ENCODE measurements at regions not wholly inside any gene's neighbourhood (a gene's known extent, or its start where the extent isn't known, plus 50 kb on each side); places are given as distances from the start of the nearest gene placed in this dataset.

DNA sequence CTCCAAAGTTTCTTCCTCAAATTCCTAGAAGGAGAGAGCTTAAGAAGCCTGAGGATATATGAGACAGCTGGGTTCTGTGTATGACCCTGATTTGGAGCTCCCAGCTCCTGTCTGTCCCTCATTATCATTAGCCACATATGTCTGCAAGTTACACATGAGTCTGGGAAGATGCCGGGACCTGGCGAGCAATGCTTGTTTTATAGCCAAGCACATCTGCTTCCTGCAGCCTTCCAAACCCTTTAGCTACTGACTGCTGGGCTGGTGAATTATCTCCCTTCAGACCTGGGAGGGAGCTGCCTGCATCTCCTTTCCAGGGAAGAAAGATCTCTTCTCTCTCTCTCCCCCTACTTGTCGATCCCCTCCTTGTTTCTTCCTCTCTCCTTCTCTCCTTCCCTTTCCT is 556.7 kb upstream of the BOD1L1 start:
- peak; percentile 16 for DNase-seq

DNA sequence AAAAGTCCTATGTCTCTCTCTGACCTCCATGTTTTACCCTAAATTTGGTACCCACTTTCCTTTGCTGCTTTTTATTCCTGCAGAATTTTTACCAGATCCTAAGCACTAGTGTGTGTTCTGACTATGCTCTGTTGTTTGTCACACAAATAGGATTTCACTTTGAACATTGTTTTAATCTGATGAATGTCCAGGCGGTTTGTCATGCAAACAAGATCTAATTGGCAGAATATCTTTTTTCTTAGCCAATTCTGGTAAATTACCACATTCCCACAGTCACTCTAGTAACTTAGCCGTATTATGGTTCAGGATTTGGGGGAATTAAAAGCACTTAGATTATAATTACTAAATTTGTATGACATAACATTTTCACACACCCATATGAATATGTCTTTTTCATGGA is 557.2 kb upstream of the BOD1L1 start:
- DNase-seq, result no peak

DNA sequence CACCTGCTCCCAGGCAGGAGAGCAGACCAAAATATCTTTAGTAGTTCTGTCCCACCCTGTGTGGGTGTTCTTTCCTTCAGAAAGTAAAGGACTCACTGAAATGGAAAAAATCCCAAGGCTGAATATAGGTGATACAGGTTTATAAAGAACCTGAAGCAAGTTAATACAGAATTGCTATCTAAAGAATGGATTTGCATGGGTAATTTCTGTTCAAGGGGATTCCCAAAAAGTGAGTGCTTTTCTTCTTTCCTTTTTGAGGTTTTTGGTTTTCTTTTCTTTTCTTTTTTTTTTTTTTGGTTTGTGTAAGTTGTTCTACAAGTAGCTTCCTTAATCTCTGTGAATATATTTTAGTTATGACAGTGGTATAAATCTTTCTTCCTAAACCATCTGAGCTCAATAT is 560.7 kb upstream of the BOD1L1 start:
- no peak for DNase-seq

DNA sequence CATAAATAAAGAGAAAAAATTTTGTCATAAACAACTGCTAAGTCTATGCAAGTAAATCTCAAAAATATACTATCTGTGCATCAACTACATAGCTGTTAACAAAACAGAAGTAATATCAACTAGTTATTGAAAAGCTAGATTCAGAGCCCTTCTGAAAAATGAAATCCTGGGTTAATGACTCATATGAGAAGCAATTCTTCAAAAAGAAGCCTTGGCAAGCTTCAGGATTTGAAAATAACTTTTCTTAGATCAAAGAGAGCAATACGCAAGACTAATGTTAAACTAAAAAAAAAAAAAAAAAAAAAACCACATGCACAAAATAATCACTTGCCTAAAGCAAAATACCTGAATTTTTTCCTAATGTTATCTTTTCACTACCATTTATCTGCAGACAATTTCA is 566.1 kb upstream of the BOD1L1 start:
- no peak for DNase-seq

DNA sequence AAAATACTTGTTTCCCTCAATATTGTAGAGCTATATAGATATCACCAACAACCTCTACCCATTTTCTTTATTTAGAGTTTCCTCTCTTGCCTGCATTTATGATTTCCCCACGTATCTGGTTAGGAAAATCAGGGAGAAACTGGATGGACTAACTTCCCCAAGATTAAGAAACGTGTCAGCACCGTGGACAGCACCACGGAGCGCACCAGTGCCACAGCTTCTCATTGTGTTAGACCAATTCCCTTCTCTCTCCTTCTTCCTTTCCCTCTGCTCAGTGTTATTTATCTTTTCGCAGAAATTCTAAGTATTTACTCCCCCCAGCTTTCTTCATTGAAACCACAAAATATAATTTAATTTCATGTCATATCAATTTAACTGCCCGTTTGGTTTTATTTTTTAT is 568.6 kb upstream of the BOD1L1 start:
- DNase-seq, result peak; percentile 53

DNA sequence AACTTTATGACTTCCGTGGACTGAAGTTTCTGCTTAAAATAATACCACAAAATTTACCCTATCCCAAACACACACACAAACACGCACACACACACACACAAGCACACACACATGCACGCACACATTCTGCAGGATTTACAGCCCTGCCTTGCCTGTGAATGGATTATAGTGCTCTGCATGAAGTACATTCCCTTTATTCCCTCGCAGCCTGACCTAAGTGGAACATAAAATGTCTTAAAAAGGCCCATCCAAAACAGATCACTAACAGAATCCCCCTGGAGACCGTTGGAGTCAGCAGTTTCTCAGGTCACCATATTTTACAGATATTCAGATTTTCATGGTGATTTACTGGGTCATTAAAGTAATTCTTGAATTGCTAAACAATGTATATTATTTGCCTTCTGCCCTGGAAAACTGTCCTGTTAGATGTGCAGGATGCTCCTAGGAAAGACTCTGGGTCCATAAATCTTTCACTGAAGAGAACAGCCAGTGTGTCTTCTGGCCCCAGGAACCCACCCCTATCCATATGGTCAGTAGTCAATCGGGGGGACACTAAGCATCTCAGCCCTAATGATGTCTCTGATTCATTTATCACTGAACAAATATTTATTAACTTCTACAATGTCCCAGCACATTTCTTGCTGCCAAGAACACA is 587.7 kb upstream of the BOD1L1 start:
- no peak for DNase-seq

DNA sequence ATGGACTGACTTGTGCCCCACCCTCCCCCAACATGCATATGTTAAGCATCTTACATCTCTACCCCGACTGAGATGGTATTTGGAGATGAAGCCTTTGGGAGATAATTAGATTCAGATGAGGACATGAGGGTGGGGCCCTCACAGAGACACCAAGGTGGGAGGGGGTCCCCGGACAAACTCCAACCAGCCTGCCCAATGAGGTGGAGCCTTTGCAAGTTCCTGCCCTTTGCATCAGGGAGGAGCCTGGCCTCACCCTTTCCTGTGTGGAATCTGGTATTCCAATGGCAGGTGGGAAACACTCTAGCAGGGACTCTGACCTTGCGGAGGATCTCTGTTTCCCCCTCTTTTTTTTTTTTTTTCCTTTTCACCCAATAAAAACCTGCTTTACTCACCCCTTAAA is 589.9 kb upstream of the BOD1L1 start:
- DNase-seq, result no peak

DNA sequence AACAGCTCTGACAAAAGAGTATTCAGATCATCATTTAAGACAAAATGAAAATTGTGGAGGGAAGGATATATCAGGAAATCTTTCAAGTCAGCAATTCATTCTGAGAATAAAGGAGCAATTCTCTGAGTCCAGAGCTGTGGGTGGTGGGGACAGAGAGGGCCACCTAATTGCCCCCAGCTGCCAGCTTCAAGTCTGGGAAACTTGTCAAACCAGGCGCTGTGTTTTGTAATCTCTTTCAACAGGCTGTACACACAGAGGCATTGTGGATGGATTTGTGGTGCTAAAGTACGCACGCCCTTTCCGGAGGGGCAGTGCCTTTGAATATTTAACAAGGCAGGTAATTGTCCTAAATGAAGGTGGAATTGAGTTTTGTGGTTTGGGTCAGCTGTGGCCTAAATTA is 591.1 kb upstream of the BOD1L1 start:
- DNase-seq, result no peak

DNA sequence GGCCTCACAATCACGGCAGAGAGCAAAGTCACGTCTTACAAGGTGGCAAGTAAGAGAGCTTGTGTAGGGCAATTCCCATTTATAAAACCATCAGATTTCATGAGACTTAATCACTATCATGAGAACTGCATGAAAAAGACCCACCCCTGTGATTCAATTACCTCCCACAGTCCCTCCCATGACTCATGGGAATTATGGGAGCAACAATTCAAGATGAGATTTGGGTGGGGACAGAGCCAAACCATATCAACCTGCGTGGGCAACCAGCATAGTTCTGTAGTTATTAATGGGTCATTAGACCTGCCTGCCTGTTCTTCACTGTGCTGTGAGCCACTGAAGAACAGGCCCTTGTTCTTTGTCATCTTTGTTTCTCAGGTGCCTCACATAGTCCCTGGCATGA is 593.7 kb upstream of the BOD1L1 start:
- DNase-seq, result peak; percentile 0

DNA sequence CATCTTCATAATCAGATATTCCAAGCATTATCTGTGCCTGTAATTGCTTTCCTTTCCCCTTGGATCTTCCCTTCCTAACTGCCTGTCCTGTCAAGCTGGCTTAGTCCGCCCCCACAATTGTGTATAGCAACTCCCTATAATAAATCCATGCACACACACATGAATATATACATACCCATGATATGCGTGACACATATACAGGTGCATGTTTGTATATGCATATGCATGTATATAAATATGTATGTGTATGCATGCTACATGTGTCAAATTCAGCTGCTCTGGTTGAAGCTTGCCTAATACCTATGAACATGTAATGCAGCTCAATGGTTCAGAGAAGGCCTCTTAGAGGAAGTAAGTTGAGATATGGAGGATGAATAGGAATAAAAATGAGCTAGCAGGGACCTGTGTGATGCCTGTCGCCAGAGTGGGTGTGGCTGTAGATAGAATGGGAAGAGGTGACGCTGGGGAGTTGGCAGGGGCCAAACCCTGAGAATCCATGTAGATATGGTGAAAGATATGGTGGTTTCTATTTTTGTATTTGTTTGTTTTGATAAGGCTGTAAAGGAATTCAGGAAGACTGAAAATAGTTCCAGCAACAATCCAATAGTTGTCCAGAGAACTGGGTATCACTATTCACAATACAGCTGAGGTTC is 595.0 kb upstream of the BOD1L1 start:
- DNase-seq, result no peak

DNA sequence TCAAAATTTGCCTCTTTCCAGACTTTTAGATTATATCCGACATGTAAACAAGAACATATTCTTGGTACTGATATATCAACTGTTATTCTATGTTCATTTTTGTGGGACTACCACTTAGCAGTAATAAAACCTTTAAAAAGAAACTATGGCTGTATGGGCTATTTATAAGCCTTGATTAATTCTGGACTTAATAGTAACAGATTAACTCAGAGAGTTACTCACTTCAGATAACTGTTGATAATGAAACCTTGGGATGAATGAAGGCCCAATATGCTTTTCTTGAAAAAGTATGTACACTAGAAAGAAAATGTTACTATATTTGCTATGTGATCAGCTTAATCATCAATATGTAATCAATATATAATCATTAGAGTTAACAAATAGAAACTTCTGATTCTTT is 595.9 kb upstream of the BOD1L1 start:
- DNase-seq, result no peak

DNA sequence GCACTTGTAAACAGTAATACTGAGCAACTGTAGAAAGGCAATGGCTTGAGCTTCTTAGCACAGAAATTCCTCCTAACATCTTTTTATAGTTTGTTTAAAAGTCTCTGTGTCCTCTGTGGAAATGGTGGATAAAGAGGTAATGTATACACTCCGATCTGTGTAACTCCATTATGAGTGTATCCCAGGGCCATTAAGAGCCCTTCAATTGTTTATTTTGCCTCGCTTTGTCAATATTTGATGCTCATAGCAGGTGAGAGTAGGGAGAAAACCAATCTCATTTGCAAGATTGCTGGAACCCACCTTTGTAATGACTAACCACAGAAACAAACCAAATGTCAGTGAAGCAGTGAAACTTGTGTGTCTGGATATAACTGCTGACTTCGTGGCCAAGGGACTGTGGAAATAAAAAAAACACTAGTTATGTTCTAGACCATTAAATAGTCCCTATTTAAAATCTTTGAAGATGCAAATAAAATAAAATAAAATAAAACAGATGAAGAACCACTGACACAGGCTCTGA is 598.2 kb upstream of the BOD1L1 start:
- DNase-seq, result no peak

DNA sequence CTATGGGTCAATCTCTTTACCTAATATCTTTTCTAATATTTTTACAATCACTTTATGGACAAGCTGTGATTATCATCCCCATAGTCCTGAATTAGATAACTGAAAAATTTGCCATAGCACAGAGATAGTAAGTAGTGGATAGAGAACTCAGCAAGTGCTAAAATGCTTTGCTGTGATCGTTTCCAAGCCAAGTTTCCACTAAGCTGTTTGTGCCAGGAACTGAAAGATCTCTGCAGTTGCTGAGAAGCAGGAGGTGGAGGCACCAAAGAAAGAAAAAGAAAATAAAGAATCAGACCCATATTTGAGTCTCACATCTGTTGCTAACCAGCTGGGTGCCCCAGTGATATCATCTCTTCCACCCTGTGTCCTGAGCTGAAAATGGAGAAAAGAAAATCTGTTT is 605.6 kb upstream of the BOD1L1 start:
- no peak for DNase-seq

DNA sequence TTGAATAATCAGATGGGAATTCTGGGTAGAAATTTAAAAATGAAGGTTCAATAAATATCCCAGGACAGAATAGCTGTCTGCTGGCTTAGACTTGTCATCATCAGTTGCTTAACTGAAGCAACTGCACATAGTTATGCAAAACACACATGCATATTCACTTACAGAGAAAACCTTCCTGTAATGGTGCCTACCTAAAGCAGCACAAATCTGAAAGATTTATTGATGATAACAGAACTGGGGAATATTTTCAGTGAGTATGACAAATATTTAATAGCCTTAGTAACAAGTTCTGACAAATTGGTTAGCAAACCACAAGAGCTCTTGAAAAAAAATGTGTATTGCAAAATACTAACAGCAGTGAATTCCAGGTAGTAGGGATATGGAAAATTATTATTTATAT is 606.8 kb upstream of the BOD1L1 start:
- DNase-seq, result peak; percentile 4

DNA sequence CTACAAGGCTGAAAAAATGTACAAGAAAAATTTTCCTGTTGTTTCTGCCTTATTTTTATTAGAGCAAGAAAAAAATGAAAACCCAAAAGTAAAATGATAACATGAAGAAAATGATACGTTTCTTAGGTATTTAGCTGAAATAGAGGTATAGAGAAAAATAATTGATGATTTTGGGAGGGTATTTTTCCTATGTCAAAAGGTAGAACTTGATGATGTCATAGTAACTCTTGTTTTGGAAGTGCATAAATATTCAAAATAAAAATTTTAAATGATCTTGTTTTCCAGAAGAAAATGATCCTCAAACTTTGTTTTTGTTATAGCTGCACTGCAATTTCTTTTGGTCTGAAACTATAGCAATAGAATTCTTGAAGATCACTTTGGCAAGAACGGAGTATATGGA is 608.8 kb upstream of the BOD1L1 start:
- no peak for DNase-seq

DNA sequence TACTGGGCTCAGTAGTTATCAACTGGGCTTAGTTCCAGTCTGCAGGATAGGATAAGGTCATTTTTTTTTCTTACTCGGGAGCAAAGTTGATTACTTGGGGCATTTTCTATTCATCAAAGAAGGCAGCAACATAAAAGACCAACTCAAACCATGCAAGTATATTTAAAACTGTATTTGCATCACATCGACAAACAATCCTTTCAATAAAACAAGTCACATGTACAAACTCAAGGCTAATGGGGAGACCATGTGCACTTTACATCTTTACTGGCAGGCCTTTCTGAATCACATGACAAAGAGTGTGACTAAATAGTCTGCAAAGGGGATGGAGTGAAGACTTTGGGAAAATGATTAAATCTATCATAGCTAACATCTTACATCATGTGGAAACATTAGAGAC is 610.4 kb upstream of the BOD1L1 start:
- no peak for DNase-seq

DNA sequence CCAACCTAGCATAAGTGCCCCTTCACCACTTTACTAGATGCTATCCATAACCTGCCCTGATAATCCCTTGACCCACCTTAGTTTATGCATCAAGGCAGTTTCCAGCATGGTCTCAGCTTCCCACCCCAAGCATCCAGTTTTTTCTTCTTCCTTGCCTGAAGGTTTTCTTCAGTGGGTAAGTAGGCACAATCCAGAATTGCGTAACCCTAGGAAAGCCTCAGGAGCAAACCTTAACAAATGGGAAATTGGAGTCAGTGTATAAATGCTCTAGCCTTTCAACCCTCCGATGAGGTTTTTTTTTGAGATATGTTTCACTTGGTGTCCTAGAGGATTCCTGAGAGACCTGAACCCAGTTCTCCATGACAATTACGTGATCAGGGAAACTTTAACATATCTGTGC is 614.0 kb upstream of the BOD1L1 start:
- no peak for DNase-seq

DNA sequence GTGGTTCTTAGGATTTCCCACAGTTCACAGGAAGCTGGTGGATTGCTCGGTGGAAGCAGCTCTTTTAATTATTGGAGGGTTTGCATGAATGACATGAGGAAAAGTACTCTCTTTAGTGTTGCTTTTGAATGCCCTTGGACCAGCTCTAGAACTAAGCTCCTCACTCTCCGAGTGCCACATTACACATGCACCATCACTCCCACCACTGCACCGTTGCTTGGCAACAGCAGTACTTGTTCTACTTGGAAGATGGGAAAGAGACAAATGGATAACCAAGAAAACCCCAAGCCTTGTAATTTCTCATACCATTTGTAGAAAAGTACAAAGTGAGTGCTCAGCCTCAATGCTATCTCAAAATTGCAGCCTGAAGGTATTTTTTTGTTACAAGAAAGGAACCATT is 620.2 kb upstream of the BOD1L1 start:
- DNase-seq, result no peak

DNA sequence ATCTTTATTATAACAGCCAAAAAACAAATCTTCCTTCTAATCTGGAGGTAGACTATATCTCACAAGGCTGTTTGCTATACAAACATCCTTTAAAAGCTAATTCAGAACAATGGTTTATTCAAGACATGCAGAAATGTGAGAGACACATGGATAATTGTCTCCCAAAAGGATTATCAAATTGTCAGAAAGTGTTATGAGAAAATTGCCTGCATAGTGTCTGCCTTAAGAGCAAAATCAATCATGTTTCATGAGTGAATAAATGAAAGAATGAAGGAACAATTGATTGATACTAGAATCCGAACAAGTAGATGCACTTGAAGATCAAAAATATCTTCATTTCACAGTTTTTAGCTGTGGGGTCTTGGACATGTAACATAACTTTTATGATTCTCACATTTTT is 621.7 kb upstream of the BOD1L1 start:
- no peak for DNase-seq

DNA sequence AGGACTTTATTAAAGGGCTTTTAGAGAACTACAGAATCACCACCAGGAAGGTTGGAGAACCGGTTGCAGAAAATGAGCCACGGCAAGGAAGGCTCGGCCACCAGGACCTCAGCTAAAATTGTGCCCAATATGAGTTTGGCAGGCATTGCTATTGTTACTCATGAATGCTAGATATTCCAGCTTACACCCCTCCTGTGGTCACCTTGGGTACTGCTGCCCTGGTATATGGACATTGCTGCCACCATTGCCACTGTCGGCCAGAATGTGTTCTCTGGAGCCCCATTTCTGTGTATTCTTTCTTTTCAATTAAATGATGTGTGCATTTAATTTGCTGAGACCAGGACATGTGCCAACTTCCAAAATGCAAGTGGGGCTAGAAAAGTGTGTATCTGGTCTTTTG is 626.7 kb upstream of the BOD1L1 start:
- peak; percentile 21 for DNase-seq

DNA sequence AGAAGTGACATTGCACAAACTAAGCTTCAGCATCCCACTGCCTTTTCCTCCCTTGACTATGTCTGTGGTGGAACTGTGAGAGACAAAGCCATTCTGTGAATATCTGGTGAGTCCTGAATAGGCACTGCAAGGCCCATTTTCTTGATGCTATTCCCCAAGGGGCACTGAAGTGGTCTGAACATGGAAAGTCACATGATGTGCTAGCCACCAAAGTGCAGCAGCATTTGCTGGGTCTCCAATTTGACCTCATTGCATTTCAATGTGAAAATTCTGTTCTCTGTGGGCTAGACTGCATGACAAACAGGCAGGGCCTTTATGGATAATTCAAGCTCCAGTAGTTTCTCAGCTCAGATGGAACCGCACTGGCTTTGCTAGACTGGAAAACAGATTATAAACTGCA is 627.4 kb upstream of the BOD1L1 start:
- no peak for DNase-seq

DNA sequence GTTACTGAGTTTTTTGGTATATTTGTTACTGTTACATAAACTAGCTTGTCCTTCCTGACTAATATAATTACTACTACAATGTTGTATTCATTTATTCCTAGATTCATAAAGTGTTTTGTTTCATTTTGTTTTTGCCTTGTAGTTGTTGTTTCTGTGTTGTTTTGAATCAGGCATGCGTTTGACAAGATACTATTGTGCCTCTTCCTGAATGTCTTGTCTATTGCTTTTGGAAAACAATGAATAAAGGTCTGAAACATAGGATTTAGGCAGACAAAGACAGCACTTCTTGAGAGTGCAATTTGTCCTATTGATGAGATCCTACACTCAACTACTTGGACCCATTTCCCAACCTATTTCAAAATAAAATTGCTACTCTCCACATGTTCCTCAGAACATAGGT is 630.4 kb upstream of the BOD1L1 start:
- no peak for DNase-seq

DNA sequence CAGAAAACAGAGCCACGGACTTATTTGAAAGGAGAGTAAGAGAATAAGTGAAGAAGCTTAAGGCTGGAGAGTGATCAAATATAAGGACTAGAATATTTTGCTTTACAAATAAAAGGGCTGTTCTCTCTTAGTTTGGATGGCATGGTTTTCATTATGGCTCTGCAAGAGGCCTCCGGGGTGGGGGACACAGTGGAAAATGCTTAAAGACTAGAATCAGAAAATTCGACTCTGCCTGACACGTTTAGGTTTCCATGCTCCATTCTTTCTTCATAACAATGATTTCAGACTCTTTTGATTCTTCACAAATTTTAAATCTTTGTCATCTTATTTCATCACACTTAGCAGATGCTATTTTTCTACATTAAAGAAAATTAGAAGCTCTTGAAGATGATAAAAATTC is 632.4 kb upstream of the BOD1L1 start:
- no peak for DNase-seq

DNA sequence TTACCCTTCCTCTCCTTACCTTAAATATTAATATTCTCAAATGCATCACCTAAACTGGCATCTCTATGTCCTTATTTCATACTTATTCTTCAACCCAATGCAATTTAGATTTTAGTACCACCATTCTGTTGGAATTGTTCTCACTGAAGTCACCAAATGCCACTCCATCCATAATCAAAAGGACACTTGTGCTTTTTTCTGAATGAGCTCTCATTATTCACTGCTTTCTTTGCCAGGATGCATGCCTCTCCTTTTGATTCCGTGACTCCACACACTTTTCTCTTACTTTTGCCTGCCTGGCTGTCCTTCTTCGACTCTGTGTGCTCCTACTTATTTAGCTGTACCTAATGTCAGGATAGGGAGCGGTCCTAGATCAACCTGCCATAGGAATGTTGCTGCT is 633.1 kb upstream of the BOD1L1 start:
- DNase-seq, result no peak

DNA sequence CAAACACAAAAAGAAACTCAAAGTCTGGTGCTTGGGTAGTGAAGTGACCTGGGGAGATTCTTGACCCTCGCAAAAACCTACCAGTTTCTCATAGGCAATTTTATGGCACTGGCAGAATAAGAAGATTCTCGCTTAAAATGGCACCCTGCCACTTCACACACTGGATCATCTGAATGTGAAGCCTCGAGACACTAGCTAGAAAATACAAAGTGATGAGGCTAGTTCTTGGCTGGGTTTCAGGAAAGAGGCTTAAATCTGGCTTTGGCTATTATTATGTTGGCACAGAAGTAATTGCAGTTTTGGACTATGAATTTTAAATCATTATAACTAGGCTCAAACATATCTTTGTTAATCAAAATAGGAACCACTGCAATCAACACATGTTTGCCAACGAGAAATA is 634.7 kb upstream of the BOD1L1 start:
- no peak for DNase-seq
